GM18909 (cell line): ENCODE measurements at regions not wholly inside any gene's neighbourhood (a gene's known extent, or its start where the extent isn't known, plus 50 kb on each side); places are given as distances from the start of the nearest gene placed in this dataset.
"Not testable (repeated sequence)": the region's sequence is repeated elsewhere in the genome, so short reads cannot be mapped to it uniquely, and the experiment has no call there.

ENCODE experiments used
- ATAC-seq: cut with Tn5 transposase; IDR thresholded peaks from one replicate; pipeline ENCODE4 v1.9.1; 2021; ENCODE audit warnings: mild to moderate bottlenecking; ENCODE audit not compliant: unreplicated experiment, poor library complexity

GRCh38 chr3:22371036-22371435 is 620.0 kb upstream of the ZNF385D start:
- no peak for ATAC-seq

GRCh38 chr3:22371607-22372291 is 620.7 kb upstream of the ZNF385D start:
- ATAC-seq = peak; percentile 6

GRCh38 chr3:22372292-22373062 is 621.5 kb upstream of the ZNF385D start:
- ATAC-seq = peak; percentile 62

- ATAC-seq = peak; percentile 6
These were observed 622.2 kb upstream of the ZNF385D start for GRCh38 chr3:22373182-22373581.

- ATAC-seq = no peak
These were observed 622.8 kb upstream of the ZNF385D start for GRCh38 chr3:22373827-22374226.

- no peak for ATAC-seq
These were observed 626.4 kb upstream of the ZNF385D start for GRCh38 chr3:22377421-22377820.

GRCh38 chr3:22378869-22379268 is 627.9 kb upstream of the ZNF385D start:
- ATAC-seq = no peak

- ATAC-seq = no peak
These were observed 629.2 kb upstream of the ZNF385D start for GRCh38 chr3:22380253-22380652.

GRCh38 chr3:22381564-22381963 is 630.6 kb upstream of the ZNF385D start:
- not testable (repeated sequence) for ATAC-seq

GRCh38 chr3:22383285-22383684 is 632.3 kb upstream of the ZNF385D start:
- ATAC-seq = no peak

GRCh38 chr3:22386107-22386506 is 635.1 kb upstream of the ZNF385D start:
- no peak for ATAC-seq

GRCh38 chr3:22392286-22392685 is 641.3 kb upstream of the ZNF385D start:
- no peak for ATAC-seq

- no peak for ATAC-seq
These were observed 641.8 kb upstream of the ZNF385D start for GRCh38 chr3:22392859-22393258.

GRCh38 chr3:22399566-22399965 is 648.6 kb upstream of the ZNF385D start:
- no peak for ATAC-seq

GRCh38 chr3:22401499-22401898 is 650.5 kb upstream of the ZNF385D start:
- ATAC-seq = no peak

GRCh38 chr3:22414239-22414638 is 663.2 kb upstream of the ZNF385D start:
- no peak for ATAC-seq

GRCh38 chr3:22416838-22417446 is 665.9 kb upstream of the ZNF385D start:
- ATAC-seq = not testable (repeated sequence)

GRCh38 chr3:22419261-22419660 is 668.3 kb upstream of the ZNF385D start:
- ATAC-seq = no peak

GRCh38 chr3:22421589-22421988 is 670.6 kb upstream of the ZNF385D start:
- no peak for ATAC-seq

- ATAC-seq = no peak
These were observed 680.3 kb upstream of the ZNF385D start for GRCh38 chr3:22431334-22431733.

- no peak for ATAC-seq
These were observed 688.6 kb upstream of the ZNF385D start for GRCh38 chr3:22439626-22440025.
